Fibroblast of skin of abdomen (primary cell): ENCODE measurements at regions not wholly inside any gene's neighbourhood (a gene's known extent, or its start where the extent isn't known, plus 50 kb on each side); places are given as distances from the start of the nearest gene placed in this dataset.
"Not testable (repeated sequence)": the region's sequence is repeated elsewhere in the genome, so short reads cannot be mapped to it uniquely, and the experiment has no call there.

Experiments used
- DNase-seq: peaks from one replicate; pipeline ENCODE4 v3.0.0-alpha.2; 2013

GRCh38 chr14:86780461-86780860 is 1212.5 kb downstream of the GALC start:
- no peak for DNase-seq

- DNase-seq: peak; percentile 57
Measured at GRCh38 chr14:86779416-86779815, 1213.6 kb downstream of the GALC start.

- DNase-seq: peak; percentile 86
Measured at GRCh38 chr14:86777963-86778602, 1214.9 kb downstream of the GALC start.

- DNase-seq: not testable (repeated sequence)
Measured at GRCh38 chr14:86775896-86776295, 1217.1 kb downstream of the GALC start.

- DNase-seq: no peak
Measured at GRCh38 chr14:86774916-86775315, 1218.1 kb downstream of the GALC start.

- DNase-seq: no peak
Measured at GRCh38 chr14:86772075-86772474, 1220.9 kb downstream of the GALC start.

GRCh38 chr14:86770186-86770585 is 1222.8 kb downstream of the GALC start:
- DNase-seq: no peak

GRCh38 chr14:86766469-86766868 is 1226.5 kb downstream of the GALC start:
- DNase-seq: peak; percentile 43

- DNase-seq: no peak
Measured at GRCh38 chr14:86761611-86762010, 1231.4 kb downstream of the GALC start.

GRCh38 chr14:86756521-86757190 is 1226.7 kb downstream of the FLRT2 start:
- no peak for DNase-seq

GRCh38 chr14:86750488-86750887 is 1220.5 kb downstream of the FLRT2 start:
- not testable (repeated sequence) for DNase-seq

GRCh38 chr14:86739761-86740160 is 1209.8 kb downstream of the FLRT2 start:
- DNase-seq: no peak

- DNase-seq: not testable (repeated sequence)
Measured at GRCh38 chr14:86731427-86731826, 1201.5 kb downstream of the FLRT2 start.

- DNase-seq: peak; percentile 4
Measured at GRCh38 chr14:86723254-86723624, 1193.3 kb downstream of the FLRT2 start.

GRCh38 chr14:86722612-86723253 is 1192.8 kb downstream of the FLRT2 start:
- DNase-seq: no peak

- DNase-seq: no peak
Measured at GRCh38 chr14:86714575-86714974, 1184.6 kb downstream of the FLRT2 start.

- DNase-seq: no peak
Measured at GRCh38 chr14:86714153-86714552, 1184.2 kb downstream of the FLRT2 start.

- DNase-seq: peak; percentile 5
Measured at GRCh38 chr14:86712727-86713126, 1182.8 kb downstream of the FLRT2 start.

- DNase-seq: peak; percentile 12
Measured at GRCh38 chr14:86712176-86712575, 1182.2 kb downstream of the FLRT2 start.

- DNase-seq: no peak
Measured at GRCh38 chr14:86708846-86709339, 1178.9 kb downstream of the FLRT2 start.

GRCh38 chr14:86707071-86707470 is 1177.1 kb downstream of the FLRT2 start:
- DNase-seq: no peak

- peak; percentile 11 for DNase-seq
Measured at GRCh38 chr14:86683561-86683960, 1153.6 kb downstream of the FLRT2 start.

- no peak for DNase-seq
Measured at GRCh38 chr14:86675059-86675458, 1145.1 kb downstream of the FLRT2 start.

GRCh38 chr14:86673523-86673969 is 1143.6 kb downstream of the FLRT2 start:
- peak; percentile 6 for DNase-seq
